Neural progenitor cell (in vitro differentiated cells): ENCODE measurements at regions not wholly inside any gene's neighbourhood (a gene's known extent, or its start where the extent isn't known, plus 50 kb on each side); places are given as distances from the start of the nearest gene placed in this dataset.

Experiments
- DNase-seq: peaks from one replicate; pipeline ENCODE4 v3.0.0-alpha.2; 2016; ENCODE audit warnings: low spot score
- H2AFZ ChIP-seq: fragments of 200-600 bp; sonication (generic); replicated peaks from 2 replicates; pipeline ENCODE4 v1.6.1; 2016; ENCODE audit warnings: antibody characterized with exemption
- H3F3A ChIP-seq: fragments of 200-600 bp; sonication (generic); 2 replicates; pipeline ENCODE4 v1.6.1; 2016; ENCODE audit warnings: antibody characterized with exemption, low read depth
- H3K27ac ChIP-seq: fragments of 200-600 bp; sonication (generic); 2 replicates; pipeline ENCODE4 v1.5.1; 2016; ENCODE audit warnings: mild to moderate bottlenecking
- H3K27me3 ChIP-seq: fragments of 200-600 bp; sonication (generic); 2 replicates; pipeline ENCODE4 v1.6.1; 2016; ENCODE audit warnings: mild to moderate bottlenecking, moderate library complexity
- H3K36me3 ChIP-seq: fragments of 200-600 bp; sonication (generic); 2 replicates; pipeline ENCODE4 v1.5.1; 2016
- H3K4me1 ChIP-seq: fragments of 200-600 bp; sonication (generic); 2 replicates; pipeline ENCODE4 v1.6.1; 2016; ENCODE audit warnings: mixed run types
- H3K4me2 ChIP-seq: fragments of 200-600 bp; sonication (generic); 2 replicates; pipeline ENCODE4 v1.6.1; 2016
- H3K4me3 ChIP-seq: fragments of 200-600 bp; sonication (generic); 2 replicates; pipeline ENCODE4 v1.5.1; 2016
- H3K79me2 ChIP-seq: fragments of 200-600 bp; sonication (generic); 2 replicates; pipeline ENCODE4 v1.6.1; 2016; ENCODE audit warnings: low read depth
- H3K9ac ChIP-seq: fragments of 200-600 bp; sonication (generic); 2 replicates; pipeline ENCODE4 v1.6.1; 2016
- H3K9me3 ChIP-seq: fragments of 200-600 bp; sonication (generic); 2 replicates; pipeline ENCODE4 v1.5.1; 2016; ENCODE audit warnings: low read depth
- H4K20me1 ChIP-seq: fragments of 200-600 bp; sonication (generic); 2 replicates; pipeline ENCODE4 v1.6.1; 2016; ENCODE audit warnings: low read depth
- H3K27ac Mint-ChIP-seq: 3 replicates; pipeline ENCODE4 v1.8.0; 2021; ENCODE audit warnings: mixed read lengths
- H3K27me3 Mint-ChIP-seq: 2 replicates; pipeline ENCODE4 v1.8.0; 2022; ENCODE audit warnings: low read depth, mild to moderate bottlenecking, inconsistent platforms, moderate library complexity, mixed read lengths; ENCODE audit not compliant: insufficient read depth
- H3K36me3 Mint-ChIP-seq: 3 replicates; pipeline ENCODE4 v1.8.0; 2021; ENCODE audit warnings: mixed read lengths
- H3K4me1 Mint-ChIP-seq: 3 replicates; pipeline ENCODE4 v1.8.0; 2021; ENCODE audit warnings: mixed read lengths
- H3K4me3 Mint-ChIP-seq: 3 replicates; pipeline ENCODE4 v1.8.0; 2021; ENCODE audit warnings: mild to moderate bottlenecking, moderate library complexity, mixed read lengths
- H3K9me3 Mint-ChIP-seq: 3 replicates; pipeline ENCODE4 v1.8.0; 2020; ENCODE audit warnings: mixed read lengths
- EZH2 ChIP-seq: fragments of 200-600 bp; sonication (generic); IDR thresholded peaks from 2 replicates; pipeline ENCODE4 v1.6.1; 2017; ENCODE audit warnings: antibody characterized with exemption, mild to moderate bottlenecking, moderate library complexity
- EZH2phosphoT487 ChIP-seq: fragments of 200-600 bp; sonication (generic); IDR thresholded peaks from 2 replicates; pipeline ENCODE4 v1.6.1; 2017; ENCODE audit warnings: antibody characterized with exemption
- TF ChIP-seq, protein P1 (sequence below): fragments of 200-600 bp; sonication (generic); IDR thresholded peaks from 2 replicates; pipeline ENCODE4 v1.5.1; 2017; ENCODE audit warnings: antibody characterized with exemption, mild to moderate bottlenecking

DNA sequence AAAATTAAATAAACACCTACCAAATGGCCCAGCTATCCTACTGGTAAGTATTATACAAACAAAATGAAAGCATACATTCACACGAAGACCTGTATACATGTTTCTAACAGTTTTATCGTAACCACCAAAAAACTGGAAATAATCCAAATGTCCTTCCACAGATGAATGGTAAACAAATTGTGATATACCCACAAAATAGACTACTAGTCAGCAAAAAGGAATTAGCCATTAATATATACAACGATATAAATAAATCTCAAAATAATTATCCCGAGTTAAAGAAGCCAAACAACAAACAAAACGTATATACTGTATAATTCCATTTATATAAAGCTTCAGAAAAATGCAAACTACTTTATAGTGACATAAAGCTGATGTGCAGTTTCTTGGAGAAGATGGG, 106.3 kb upstream of the SERTM1 start:
- no peak for DNase-seq
- H2AFZ ChIP-seq = no peak overlapping the region
- Mint-ChIP-seq H3K27ac (no peak overlapping the region), H3K9me3 (no peaks in the 10 kb centered on the region), H3K4me1 (peaks cover 2% of the 10 kb centered on the region), H3K4me3 (no peak overlapping the region), H3K36me3 (peaks cover 2% of the 10 kb centered on the region), H3K27me3 (no peaks in the 10 kb centered on the region)
- no peaks in the 10 kb centered on the region for H3K27me3 ChIP-seq
- H3K27ac ChIP-seq = no peak overlapping the region
- H4K20me1 ChIP-seq = no peaks in the 10 kb centered on the region
- no peaks in the 10 kb centered on the region for H3K4me1 ChIP-seq
- TF ChIP-seq EZH2 (no peak), EZH2phosphoT487 (no peak)
- TF ChIP-seq, protein P1, sequence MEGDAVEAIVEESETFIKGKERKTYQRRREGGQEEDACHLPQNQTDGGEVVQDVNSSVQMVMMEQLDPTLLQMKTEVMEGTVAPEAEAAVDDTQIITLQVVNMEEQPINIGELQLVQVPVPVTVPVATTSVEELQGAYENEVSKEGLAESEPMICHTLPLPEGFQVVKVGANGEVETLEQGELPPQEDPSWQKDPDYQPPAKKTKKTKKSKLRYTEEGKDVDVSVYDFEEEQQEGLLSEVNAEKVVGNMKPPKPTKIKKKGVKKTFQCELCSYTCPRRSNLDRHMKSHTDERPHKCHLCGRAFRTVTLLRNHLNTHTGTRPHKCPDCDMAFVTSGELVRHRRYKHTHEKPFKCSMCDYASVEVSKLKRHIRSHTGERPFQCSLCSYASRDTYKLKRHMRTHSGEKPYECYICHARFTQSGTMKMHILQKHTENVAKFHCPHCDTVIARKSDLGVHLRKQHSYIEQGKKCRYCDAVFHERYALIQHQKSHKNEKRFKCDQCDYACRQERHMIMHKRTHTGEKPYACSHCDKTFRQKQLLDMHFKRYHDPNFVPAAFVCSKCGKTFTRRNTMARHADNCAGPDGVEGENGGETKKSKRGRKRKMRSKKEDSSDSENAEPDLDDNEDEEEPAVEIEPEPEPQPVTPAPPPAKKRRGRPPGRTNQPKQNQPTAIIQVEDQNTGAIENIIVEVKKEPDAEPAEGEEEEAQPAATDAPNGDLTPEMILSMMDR = no peak
- no peak overlapping the region for H3K9ac ChIP-seq
- H3K9me3 ChIP-seq = no peaks in the 10 kb centered on the region
- H3K36me3 ChIP-seq = no peaks in the 10 kb centered on the region
- H3F3A ChIP-seq = no peaks in the 10 kb centered on the region
- no peak overlapping the region for H3K4me2 ChIP-seq
- no peaks in the 10 kb centered on the region for H3K79me2 ChIP-seq
- H3K4me3 ChIP-seq = no peak overlapping the region

DNA sequence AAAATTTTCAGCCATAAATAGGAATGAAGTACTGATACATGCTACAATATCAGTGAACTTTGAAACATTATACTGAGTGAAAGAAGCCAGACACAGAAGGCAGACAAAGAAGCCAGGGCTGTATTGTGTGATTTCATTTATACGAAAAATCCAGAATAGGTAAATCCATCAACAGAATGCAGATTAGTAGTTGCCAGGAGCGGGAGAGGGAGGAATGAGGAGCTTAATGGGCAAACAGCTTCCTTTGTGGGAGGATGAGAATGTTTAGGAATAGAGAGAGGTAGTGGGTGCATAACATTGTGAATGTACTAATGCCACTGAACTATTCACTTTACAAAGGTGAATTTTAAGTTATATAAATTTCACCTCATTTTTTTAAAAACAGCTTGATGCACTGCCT, 103.3 kb upstream of the SERTM1 start:
- no peaks in the 10 kb centered on the region for H4K20me1 ChIP-seq
- H3K4me3 ChIP-seq = no peak overlapping the region
- Mint-ChIP-seq H3K4me1 (peaks cover 2% of the 10 kb centered on the region), H3K27me3 (no peaks in the 10 kb centered on the region), H3K36me3 (no peaks in the 10 kb centered on the region), H3K4me3 (no peak overlapping the region), H3K27ac (no peak overlapping the region), H3K9me3 (no peaks in the 10 kb centered on the region)
- no peaks in the 10 kb centered on the region for H3K9me3 ChIP-seq
- TF ChIP-seq, protein P1 = no peak
- no peak for TF ChIP-seq EZH2phosphoT487
- no peak for TF ChIP-seq EZH2
- no peaks in the 10 kb centered on the region for H3K27me3 ChIP-seq
- no peak for DNase-seq
- no peak overlapping the region for H3K4me2 ChIP-seq
- no peaks in the 10 kb centered on the region for H3K79me2 ChIP-seq
- H3K4me1 ChIP-seq = no peaks in the 10 kb centered on the region
- H3F3A ChIP-seq = no peaks in the 10 kb centered on the region
- no peak overlapping the region for H3K27ac ChIP-seq
- no peak overlapping the region for H3K9ac ChIP-seq
- H2AFZ ChIP-seq = no peak overlapping the region
- H3K36me3 ChIP-seq = no peaks in the 10 kb centered on the region

- H3K4me3 Mint-ChIP-seq = no peak overlapping the region
Measured at GRCh38 chr13:36571444-36571843, 102.4 kb upstream of the SERTM1 start.

More at GRCh38 chr13:36571444-36571843, 102.4 kb upstream of the SERTM1 start:
- no peak overlapping the region for H3K4me2 ChIP-seq
- no peak overlapping the region for H2AFZ ChIP-seq
- H3K36me3 ChIP-seq = no peaks in the 10 kb centered on the region
- Mint-ChIP-seq H3K27ac (no peak overlapping the region), H3K36me3 (no peaks in the 10 kb centered on the region), H3K9me3 (no peaks in the 10 kb centered on the region), H3K27me3 (no peaks in the 10 kb centered on the region), H3K4me1 (peaks cover 2% of the 10 kb centered on the region)
- no peaks in the 10 kb centered on the region for H3K27me3 ChIP-seq
- DNase-seq = no peak
- H3K4me3 ChIP-seq = no peak overlapping the region
- H3K27ac ChIP-seq = no peak overlapping the region
- no peaks in the 10 kb centered on the region for H3F3A ChIP-seq
- no peaks in the 10 kb centered on the region for H4K20me1 ChIP-seq
- TF ChIP-seq EZH2phosphoT487 = no peak
- TF ChIP-seq, protein P1 = no peak
- no peak for TF ChIP-seq EZH2
- no peaks in the 10 kb centered on the region for H3K79me2 ChIP-seq
- no peaks in the 10 kb centered on the region for H3K4me1 ChIP-seq
- no peak overlapping the region for H3K9ac ChIP-seq
- H3K9me3 ChIP-seq = no peaks in the 10 kb centered on the region
